Right lobe of liver (tissue), 6 donors: ENCODE measurements at regions not wholly inside any gene's neighbourhood (a gene's known extent, or its start where the extent isn't known, plus 50 kb on each side); places are given as distances from the start of the nearest gene placed in this dataset.

Experiments
- ATAC-seq, 4 donors: fragments of 200-7000 bp; cut with Tn5 transposase; one replicate each; pipeline ENCODE4 v1.9.1; 2020; ENCODE audit warnings: mild to moderate bottlenecking in 4 of 4, moderate library complexity in 4 of 4
- DNase-seq, 3 donors: peaks; one replicate each; pipeline ENCODE4 v3.0.0-alpha.2; 2020
- H3K27ac ChIP-seq, 3 donors: fragments of 200-600 bp; one replicate each; pipeline ENCODE4 v1.8.0; 2022
- H3K27me3 ChIP-seq, 2 donors: fragments of 200-600 bp; one replicate each; pipeline ENCODE4 v1.8.0; 2022
- H3K36me3 ChIP-seq, 4 donors: fragments of 200-600 bp; sonication (generic) in 1 of 4; one replicate each; pipeline versions ENCODE4 v1.5.1 to v1.8.0; 2017 to 2022; ENCODE audit warnings: control low read depth in 1 of 4
- H3K4me1 ChIP-seq, 4 donors: fragments of 200-600 bp; sonication (generic) in 1 of 4; one replicate each; pipeline versions ENCODE4 v1.5.1 to v1.8.0; 2017 to 2022; ENCODE audit warnings: control low read depth in 1 of 4
- H3K4me3 ChIP-seq, 3 donors: fragments of 200-600 bp; one replicate each; pipeline ENCODE4 v1.8.0; 2022
- H3K9me3 ChIP-seq, 4 donors: fragments of 200-600 bp; sonication (generic) in 1 of 4; one replicate each; pipeline versions ENCODE4 v1.5.1 to v1.8.0; 2017 to 2022; ENCODE audit warnings: control low read depth in 1 of 4
- POLR2A ChIP-seq: fragments of 450-650 bp; IDR thresholded peaks from one replicate; pipeline ENCODE4 v1.6.1; 2017; ENCODE audit warnings: antibody characterized with exemption, mild to moderate bottlenecking
- WGBS: methylation state at CpG from one replicate; pipeline ENCODE4 v1.1.6; 2018; ENCODE audit warnings: low coverage, low lambda C conversion rate; ENCODE audit not compliant: insufficient coverage; ENCODE audit errors: missing lambda C conversion rate; 5-methylcytosine and 5-hydroxymethylcytosine counted together
- intact Hi-C, 2 donors: fragments of 100-400 bp; cut with DNase I; formaldehyde crosslinking; loops; one replicate each; pipeline versions ENCODE4 v1.11.2 to v1.14.1; 2022
- TF ChIP-seq, protein P1 (sequence below), 4 donors: fragments of 200-600 bp in 3 of 4; fragments of 450-650 bp in 1 of 4; IDR thresholded peaks; one replicate each; pipeline versions ENCODE4 v1.5.1 to v1.8.0; 2016 to 2022; ENCODE audit warnings: antibody characterized with exemption in 4 of 4, mild to moderate bottlenecking in 2 of 4
- donor health status: DM: no; HTN: yes; CAD: no.
- donor health status: DM: no; HTN: no; CAD: no.
- donor health status: DM: no; HTN: no; CAD: no.
- donor health status: DM: no; HTN: yes; CAD: no.
- donor health status: DM: no; HTN: yes; CAD: no.

DNA sequence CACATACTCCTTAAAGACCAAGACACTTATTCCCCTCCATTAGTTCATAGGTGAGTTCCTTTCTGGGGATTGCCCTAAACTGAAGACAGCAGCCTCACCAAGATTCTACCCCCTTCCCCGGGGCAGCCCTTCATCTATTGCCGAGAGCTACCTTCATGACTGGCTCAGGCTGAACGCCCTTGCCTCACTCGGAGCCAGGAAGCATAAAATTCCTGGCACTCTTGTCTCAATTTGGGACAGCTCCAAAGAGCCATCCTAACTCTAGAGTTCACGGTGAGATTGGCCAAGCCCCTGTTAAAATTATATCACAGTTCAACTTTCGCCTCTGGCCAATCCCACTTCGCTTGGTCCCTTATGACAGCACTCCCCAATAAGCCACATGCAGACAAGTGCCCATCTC is 113.0 kb upstream of the PROX1 start:
- Histone ChIP-seq H3K36me3 (no peaks in the 10 kb centered on the region), H3K27ac (no peak overlapping the region), H3K4me3 (no peak overlapping the region), H3K9me3 (no peaks in the 10 kb centered on the region), H3K4me1 (no peaks in the 10 kb centered on the region), H3K27me3 (no peaks in the 10 kb centered on the region)
- WGBS = 84% methylated on average over 6 of the region's 7 CpGs
- TF ChIP-seq, protein P1, sequence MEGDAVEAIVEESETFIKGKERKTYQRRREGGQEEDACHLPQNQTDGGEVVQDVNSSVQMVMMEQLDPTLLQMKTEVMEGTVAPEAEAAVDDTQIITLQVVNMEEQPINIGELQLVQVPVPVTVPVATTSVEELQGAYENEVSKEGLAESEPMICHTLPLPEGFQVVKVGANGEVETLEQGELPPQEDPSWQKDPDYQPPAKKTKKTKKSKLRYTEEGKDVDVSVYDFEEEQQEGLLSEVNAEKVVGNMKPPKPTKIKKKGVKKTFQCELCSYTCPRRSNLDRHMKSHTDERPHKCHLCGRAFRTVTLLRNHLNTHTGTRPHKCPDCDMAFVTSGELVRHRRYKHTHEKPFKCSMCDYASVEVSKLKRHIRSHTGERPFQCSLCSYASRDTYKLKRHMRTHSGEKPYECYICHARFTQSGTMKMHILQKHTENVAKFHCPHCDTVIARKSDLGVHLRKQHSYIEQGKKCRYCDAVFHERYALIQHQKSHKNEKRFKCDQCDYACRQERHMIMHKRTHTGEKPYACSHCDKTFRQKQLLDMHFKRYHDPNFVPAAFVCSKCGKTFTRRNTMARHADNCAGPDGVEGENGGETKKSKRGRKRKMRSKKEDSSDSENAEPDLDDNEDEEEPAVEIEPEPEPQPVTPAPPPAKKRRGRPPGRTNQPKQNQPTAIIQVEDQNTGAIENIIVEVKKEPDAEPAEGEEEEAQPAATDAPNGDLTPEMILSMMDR (IDR thresholded peaks at IDR 0.05) = no peak
- TF ChIP-seq POLR2A = no peak
- no peak for DNase-seq
- no peak for ATAC-seq
- intact Hi-C loops = no loop called here

DNA sequence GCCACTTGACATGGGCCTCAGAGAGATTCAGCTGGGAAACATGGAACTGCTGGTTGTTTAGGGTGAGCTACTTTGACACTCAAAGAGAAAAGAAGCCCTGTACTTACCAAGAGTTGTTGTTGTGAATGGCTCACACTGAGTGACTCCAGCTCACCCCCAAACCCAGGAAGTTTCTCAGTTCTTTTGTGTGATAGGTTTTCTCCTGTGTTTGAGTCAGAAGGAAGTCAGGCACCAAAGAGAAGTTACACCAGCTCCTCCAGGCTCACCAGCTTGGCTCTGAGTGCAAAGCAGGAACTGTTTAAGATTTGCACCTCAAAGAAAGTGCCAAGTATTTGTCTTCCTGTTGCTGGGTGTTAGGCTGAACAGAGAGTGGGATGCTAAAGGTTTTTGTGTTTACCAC is 111.2 kb upstream of the PROX1 start:
- no peak for TF ChIP-seq POLR2A
- TF ChIP-seq, protein P1 (IDR thresholded peaks at IDR 0.05) = no peak
- H3K9me3 ChIP-seq = no peaks in the 10 kb centered on the region
- intact Hi-C loops = no loop called here
- no peaks in the 10 kb centered on the region for H3K27me3 ChIP-seq
- no peak for DNase-seq
- H3K4me1 ChIP-seq = no peaks in the 10 kb centered on the region
- no peak overlapping the region for H3K4me3 ChIP-seq
- H3K36me3 ChIP-seq = no peaks in the 10 kb centered on the region
- no peak overlapping the region for H3K27ac ChIP-seq
- ATAC-seq = no peak

DNA sequence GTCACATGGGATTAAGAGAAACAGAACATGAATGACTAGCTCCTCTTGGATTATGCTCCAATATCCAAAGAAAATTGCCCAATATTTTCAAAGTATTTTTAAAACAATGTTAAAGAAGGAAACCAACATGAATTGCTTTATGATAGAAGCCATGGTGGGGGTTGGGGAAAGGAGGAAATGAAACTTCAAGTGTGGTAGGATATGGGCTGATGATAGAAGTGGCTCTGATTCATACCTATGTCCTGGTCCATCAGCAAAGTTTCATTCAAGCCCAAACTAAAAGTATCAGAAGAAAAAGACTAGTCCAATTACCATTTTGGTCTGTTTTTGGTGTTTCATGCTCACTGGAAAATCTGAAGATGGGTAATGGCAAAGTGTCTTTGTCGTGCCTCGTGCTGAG is 104.2 kb upstream of the PROX1 start:
- no peak for DNase-seq
- H3K27me3 ChIP-seq = no peaks in the 10 kb centered on the region
- no peaks in the 10 kb centered on the region for H3K4me1 ChIP-seq
- ATAC-seq = no peak
- no peaks in the 10 kb centered on the region for H3K9me3 ChIP-seq
- TF ChIP-seq, protein P1 (IDR thresholded peaks at IDR 0.05) = no peak
- TF ChIP-seq POLR2A = no peak
- H3K36me3 ChIP-seq = no peaks in the 10 kb centered on the region
- H3K27ac ChIP-seq = no peak overlapping the region
- intact Hi-C loops = no loop called here
- H3K4me3 ChIP-seq = no peak overlapping the region
- 100% methylated on average over 1 of the region's 2 CpGs for WGBS

DNA sequence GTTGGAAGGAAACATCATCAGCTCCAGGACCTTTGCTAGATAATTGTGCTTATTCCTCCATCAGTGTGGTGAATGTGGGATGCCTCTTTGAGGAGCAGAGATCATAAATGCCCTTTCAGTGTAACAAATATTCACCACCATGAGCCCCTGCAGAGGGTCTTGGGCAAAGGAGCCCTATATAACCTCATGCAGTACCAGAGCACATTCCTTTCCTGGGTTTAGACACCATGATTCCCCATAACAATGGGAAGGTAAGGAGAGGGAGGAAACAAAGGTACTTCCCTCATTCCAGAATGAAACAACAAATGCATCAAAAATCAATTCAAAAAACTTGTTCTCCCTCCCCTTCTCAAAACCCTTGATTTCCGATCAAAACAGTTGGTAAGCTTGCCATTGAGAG is 103.4 kb upstream of the PROX1 start:
- no peaks in the 10 kb centered on the region for H3K27me3 ChIP-seq
- WGBS = no CpG with 5 or more reads among the region's 1 CpG
- no peak overlapping the region for H3K4me3 ChIP-seq
- no peaks in the 10 kb centered on the region for H3K4me1 ChIP-seq
- no peak for DNase-seq
- no peaks in the 10 kb centered on the region for H3K36me3 ChIP-seq
- no peaks in the 10 kb centered on the region for H3K9me3 ChIP-seq
- no peak overlapping the region for H3K27ac ChIP-seq
- TF ChIP-seq, protein P1 (IDR thresholded peaks at IDR 0.05) = no peak
- TF ChIP-seq POLR2A = no peak
- intact Hi-C loops = no loop called here
- ATAC-seq = no peak

DNA sequence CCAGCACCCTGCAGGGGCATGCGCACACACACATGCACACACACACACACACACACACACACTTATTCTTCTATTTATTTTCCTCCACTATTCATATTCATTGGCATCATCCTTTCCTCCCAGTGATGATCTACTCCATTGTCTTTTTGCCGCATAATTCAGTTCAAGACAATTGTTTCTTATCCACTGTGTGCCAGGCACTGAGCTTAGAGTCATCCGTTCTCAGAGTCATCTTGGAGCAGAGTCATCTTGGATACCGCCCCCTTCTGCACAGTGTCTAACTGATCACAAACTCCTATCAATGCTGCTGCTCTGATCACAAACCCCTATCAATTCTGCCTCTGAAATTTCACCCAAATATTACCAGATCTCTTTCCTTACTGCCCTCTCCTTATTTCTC is 102.8 kb upstream of the PROX1 start:
- ATAC-seq = no peak
- intact Hi-C loops = no loop called here

More for the DNA sequence above, 102.8 kb upstream of the PROX1 start:
- Histone ChIP-seq H3K4me1 (no peaks in the 10 kb centered on the region), H3K27ac (no peak overlapping the region), H3K4me3 (no peak overlapping the region), H3K27me3 (no peaks in the 10 kb centered on the region), H3K9me3 (no peaks in the 10 kb centered on the region), H3K36me3 (no peaks in the 10 kb centered on the region)
- 82% methylated on average over 4 of the region's 4 CpGs for WGBS
- no peak for DNase-seq
- TF ChIP-seq, protein P1 (IDR thresholded peaks at IDR 0.05) = no peak
- TF ChIP-seq POLR2A = no peak
